Upper lobe of right lung (tissue), 1 donor: ENCODE measurements at regions not wholly inside any gene's neighbourhood (a gene's known extent, or its start where the extent isn't known, plus 50 kb on each side); places are given as distances from the start of the nearest gene placed in this dataset.
"Not testable (repeated sequence)": the region's sequence is repeated elsewhere in the genome, so short reads cannot be mapped to it uniquely, and the experiment has no call there.

ENCODE experiments used
- ATAC-seq: fragments of 200-7000 bp; cut with Tn5 transposase; one replicate; pipeline ENCODE4 v1.9.1; 2020; ENCODE audit warnings: mild to moderate bottlenecking, moderate library complexity
- DNase-seq: peaks from one replicate; pipeline ENCODE4 v3.0.0-alpha.2; 2020
- H3K27ac ChIP-seq: fragments of 200-600 bp; one replicate; pipeline ENCODE4 v1.8.0; 2022
- H3K27me3 ChIP-seq: fragments of 200-600 bp; one replicate; pipeline ENCODE4 v1.8.0; 2022; ENCODE audit warnings: mild to moderate bottlenecking
- H3K36me3 ChIP-seq: fragments of 200-600 bp; one replicate; pipeline ENCODE4 v1.8.0; 2022
- H3K4me1 ChIP-seq: fragments of 200-600 bp; one replicate; pipeline ENCODE4 v1.8.0; 2022
- H3K4me3 ChIP-seq: fragments of 200-600 bp; one replicate; pipeline ENCODE4 v1.8.0; 2022; ENCODE audit warnings: mild to moderate bottlenecking
- H3K9me3 ChIP-seq: fragments of 200-600 bp; one replicate; pipeline ENCODE4 v1.8.0; 2022
- CTCF ChIP-seq: fragments of 200-600 bp; IDR thresholded peaks from one replicate; pipeline ENCODE4 v1.8.0; 2022; ENCODE audit warnings: antibody characterized with exemption
- intact Hi-C: fragments of 100-400 bp; cut with DNase I; formaldehyde crosslinking; loops from one replicate; pipeline ENCODE4 v1.11.0; 2022
- donor health status: DM: no; HTN: yes; CAD: no; lungs with severe emphysema.

- Histone ChIP-seq H3K4me3 (no peak overlapping the region), H3K27me3 (no peaks in the 10 kb centered on the region), H3K36me3 (no peaks in the 10 kb centered on the region), H3K27ac (no peak overlapping the region), H3K4me1 (no peaks in the 10 kb centered on the region), H3K9me3 (no peaks in the 10 kb centered on the region)
- TF ChIP-seq CTCF: no peak
- DNase-seq (no peak), ATAC-seq (no peak)
- intact Hi-C loops: no loop called here
Measured at GRCh38 chrX:106220177-106220576, 52.1 kb downstream of the PWWP3B start.

GRCh38 chrX:106243376-106243775, 75.3 kb downstream of the PWWP3B start:
- no peak overlapping the region for H3K27ac ChIP-seq
- ATAC-seq: no peak
- no peaks in the 10 kb centered on the region for H3K36me3 ChIP-seq
- H3K9me3 ChIP-seq: no peaks in the 10 kb centered on the region
- intact Hi-C loops: no loop called here
- DNase-seq: no peak
- no peak for TF ChIP-seq CTCF
- no peaks in the 10 kb centered on the region for H3K4me1 ChIP-seq
- H3K4me3 ChIP-seq: no peak overlapping the region
- H3K27me3 ChIP-seq: no peaks in the 10 kb centered on the region

- no peak for DNase-seq
- TF ChIP-seq CTCF: no peak
- no peaks in the 10 kb centered on the region for H3K36me3 ChIP-seq
- H3K27me3 ChIP-seq: no peaks in the 10 kb centered on the region
- H3K4me3 ChIP-seq: no peak overlapping the region
- no peaks in the 10 kb centered on the region for H3K4me1 ChIP-seq
- H3K27ac ChIP-seq: no peak overlapping the region
- ATAC-seq: no peak
- H3K9me3 ChIP-seq: no peaks in the 10 kb centered on the region
- intact Hi-C loops: no loop called here
Measured at GRCh38 chrX:106246511-106246910, 78.4 kb downstream of the PWWP3B start.

GRCh38 chrX:106247162-106247561, 79.1 kb downstream of the PWWP3B start:
- H3K27ac ChIP-seq: no peak overlapping the region
- no peak overlapping the region for H3K4me3 ChIP-seq
- intact Hi-C loops: no loop called here
- H3K9me3 ChIP-seq: no peaks in the 10 kb centered on the region
- ATAC-seq: no peak
- no peak for DNase-seq
- no peaks in the 10 kb centered on the region for H3K36me3 ChIP-seq
- H3K27me3 ChIP-seq: no peaks in the 10 kb centered on the region
- no peaks in the 10 kb centered on the region for H3K4me1 ChIP-seq
- no peak for TF ChIP-seq CTCF

GRCh38 chrX:106249706-106250379, 81.7 kb downstream of the PWWP3B start:
- TF ChIP-seq CTCF: no peak
- intact Hi-C loops: no loop called here
- no peak overlapping the region for H3K27ac ChIP-seq
- no peaks in the 10 kb centered on the region for H3K36me3 ChIP-seq
- H3K4me3 ChIP-seq: no peak overlapping the region
- no peaks in the 10 kb centered on the region for H3K4me1 ChIP-seq
- ATAC-seq (no peak), DNase-seq (no peak)
- H3K9me3 ChIP-seq: no peaks in the 10 kb centered on the region
- H3K27me3 ChIP-seq: no peaks in the 10 kb centered on the region

- no peak for TF ChIP-seq CTCF
- intact Hi-C loops: no loop called here
- ATAC-seq: no peak
- Histone ChIP-seq H3K27ac (no peak overlapping the region), H3K4me1 (no peaks in the 10 kb centered on the region), H3K9me3 (no peaks in the 10 kb centered on the region), H3K4me3 (no peak overlapping the region), H3K36me3 (no peaks in the 10 kb centered on the region), H3K27me3 (no peaks in the 10 kb centered on the region)
- DNase-seq: no peak
Measured at GRCh38 chrX:106263817-106264216, 95.7 kb downstream of the PWWP3B start.

- DNase-seq, H3K36me3 ChIP-seq, H3K27ac ChIP-seq, H3K4me3 ChIP-seq, H3K4me1 ChIP-seq, intact Hi-C loops, H3K27me3 ChIP-seq, ATAC-seq, H3K9me3 ChIP-seq: not testable (repeated sequence)
Measured at GRCh38 chrX:106273947-106274587, 106.0 kb downstream of the PWWP3B start.

- DNase-seq, intact Hi-C loops, H3K9me3 ChIP-seq, H3K27ac ChIP-seq, H3K4me1 ChIP-seq, H3K27me3 ChIP-seq, H3K36me3 ChIP-seq, ATAC-seq, H3K4me3 ChIP-seq: not testable (repeated sequence)
Measured at GRCh38 chrX:106275172-106275571, 107.1 kb downstream of the PWWP3B start.
